ENCODE measurements at regions not wholly inside any gene's neighbourhood (a gene's known extent, or its start where the extent isn't known, plus 50 kb on each side); places are given as distances from the start of the nearest gene placed in this dataset.

DNA sequence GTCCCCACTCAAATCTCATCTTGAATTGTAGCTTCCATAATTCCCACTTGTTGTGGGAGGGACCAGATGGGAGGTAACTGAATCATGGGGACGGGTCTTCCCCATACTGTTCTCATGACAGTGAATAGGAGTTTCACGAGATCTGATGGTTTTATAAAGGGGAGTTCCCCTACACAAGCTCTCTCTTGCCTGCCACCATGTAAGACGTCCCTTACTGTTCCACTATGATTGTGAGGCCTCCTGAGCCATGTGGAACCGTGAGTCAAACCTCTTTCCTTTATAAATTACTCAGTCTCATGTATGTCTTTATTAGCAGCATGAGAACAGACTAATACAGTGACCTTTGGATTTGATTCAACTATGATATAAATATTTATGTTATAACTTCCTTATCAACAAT lies 78.0 kb downstream of the CYRIA start:
- intact Hi-C loops (cut with micrococcal nuclease; ENCODE audit: unreplicated experiment) = no loop called here
- no peak overlapping the region for H3K27ac Mint-ChIP-seq (ENCODE audit: unreplicated experiment)
- no peak overlapping the region for H3K4me3 Mint-ChIP-seq (ENCODE audit: low read depth, unreplicated experiment)
- H3K4me1 Mint-ChIP-seq (ENCODE audit: low read depth, unreplicated experiment) = no peaks in the 10 kb centered on the region
- peaks cover 4% of the 10 kb centered on the region for H3K9me3 Mint-ChIP-seq (ENCODE audit: low read depth, unreplicated experiment)
- H3K27me3 Mint-ChIP-seq (ENCODE audit: unreplicated experiment) = no peaks in the 10 kb centered on the region
- no peaks in the 10 kb centered on the region for H3K36me3 Mint-ChIP-seq (ENCODE audit: insufficient read depth, unreplicated experiment)
- CTCF ChIA-PET = interaction anchor here (0.6 kb wide), 1 partner anchor 9 kb away, joined by 5 read pairs; no protein-coding TSS in a partner anchor
- BruUV-seq (replicated peaks) = no TSS peak
- TF ChIP-seq, protein P1, sequence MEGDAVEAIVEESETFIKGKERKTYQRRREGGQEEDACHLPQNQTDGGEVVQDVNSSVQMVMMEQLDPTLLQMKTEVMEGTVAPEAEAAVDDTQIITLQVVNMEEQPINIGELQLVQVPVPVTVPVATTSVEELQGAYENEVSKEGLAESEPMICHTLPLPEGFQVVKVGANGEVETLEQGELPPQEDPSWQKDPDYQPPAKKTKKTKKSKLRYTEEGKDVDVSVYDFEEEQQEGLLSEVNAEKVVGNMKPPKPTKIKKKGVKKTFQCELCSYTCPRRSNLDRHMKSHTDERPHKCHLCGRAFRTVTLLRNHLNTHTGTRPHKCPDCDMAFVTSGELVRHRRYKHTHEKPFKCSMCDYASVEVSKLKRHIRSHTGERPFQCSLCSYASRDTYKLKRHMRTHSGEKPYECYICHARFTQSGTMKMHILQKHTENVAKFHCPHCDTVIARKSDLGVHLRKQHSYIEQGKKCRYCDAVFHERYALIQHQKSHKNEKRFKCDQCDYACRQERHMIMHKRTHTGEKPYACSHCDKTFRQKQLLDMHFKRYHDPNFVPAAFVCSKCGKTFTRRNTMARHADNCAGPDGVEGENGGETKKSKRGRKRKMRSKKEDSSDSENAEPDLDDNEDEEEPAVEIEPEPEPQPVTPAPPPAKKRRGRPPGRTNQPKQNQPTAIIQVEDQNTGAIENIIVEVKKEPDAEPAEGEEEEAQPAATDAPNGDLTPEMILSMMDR (IDR thresholded peaks at IDR 0.05; ENCODE audit: unreplicated experiment) = no peak
- no peak for DNase-seq

DNA sequence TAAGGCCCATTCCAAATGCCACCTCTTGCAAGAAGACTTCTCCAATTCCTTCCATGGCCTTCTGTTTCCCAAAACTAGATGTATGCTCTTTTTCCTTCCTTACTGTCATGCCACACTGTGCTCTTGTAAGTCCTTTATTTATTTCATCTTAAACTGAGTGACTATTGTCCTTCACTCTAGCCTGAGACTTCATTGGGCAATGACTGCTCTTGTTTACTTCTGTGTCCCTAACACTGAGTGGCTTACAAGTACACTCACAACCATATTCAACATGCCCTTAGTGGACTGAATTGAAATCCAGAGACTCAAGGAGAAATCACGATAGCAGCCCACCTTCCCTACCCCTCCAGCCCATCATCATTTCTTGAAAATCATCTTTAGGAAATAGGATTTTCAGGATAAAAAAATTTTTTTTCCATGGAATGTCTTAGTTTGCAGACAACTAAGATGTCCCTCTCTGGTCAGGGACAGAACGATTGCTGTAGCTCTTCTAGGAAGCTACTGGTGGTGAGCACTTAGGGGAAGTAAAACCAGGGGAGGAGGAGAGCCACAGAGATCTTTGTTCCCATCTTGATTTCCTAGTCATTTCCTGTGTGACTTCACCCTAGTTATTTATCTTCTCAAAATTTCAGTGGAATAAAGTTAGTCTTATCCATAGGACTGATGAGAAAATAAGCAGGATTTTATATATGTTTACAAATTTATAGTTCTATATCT lies 80.7 kb downstream of the CYRIA start:
- intact Hi-C loops (cut with micrococcal nuclease; ENCODE audit: unreplicated experiment) = no loop called here
- Mint-ChIP-seq H3K27me3 (ENCODE audit: unreplicated experiment) (no peaks in the 10 kb centered on the region), H3K36me3 (ENCODE audit: insufficient read depth, unreplicated experiment) (no peaks in the 10 kb centered on the region), H3K4me1 (ENCODE audit: low read depth, unreplicated experiment) (no peaks in the 10 kb centered on the region), H3K27ac (ENCODE audit: unreplicated experiment) (no peak overlapping the region), H3K4me3 (ENCODE audit: low read depth, unreplicated experiment) (no peak overlapping the region), H3K9me3 (ENCODE audit: low read depth, unreplicated experiment) (peaks cover 4% of the 10 kb centered on the region)
- CTCF ChIA-PET = no interaction called here
- DNase-seq = no peak
- TF ChIP-seq, protein P1 (IDR thresholded peaks at IDR 0.05; ENCODE audit: unreplicated experiment) = no peak
- no TSS peak for BruUV-seq (replicated peaks)

DNA sequence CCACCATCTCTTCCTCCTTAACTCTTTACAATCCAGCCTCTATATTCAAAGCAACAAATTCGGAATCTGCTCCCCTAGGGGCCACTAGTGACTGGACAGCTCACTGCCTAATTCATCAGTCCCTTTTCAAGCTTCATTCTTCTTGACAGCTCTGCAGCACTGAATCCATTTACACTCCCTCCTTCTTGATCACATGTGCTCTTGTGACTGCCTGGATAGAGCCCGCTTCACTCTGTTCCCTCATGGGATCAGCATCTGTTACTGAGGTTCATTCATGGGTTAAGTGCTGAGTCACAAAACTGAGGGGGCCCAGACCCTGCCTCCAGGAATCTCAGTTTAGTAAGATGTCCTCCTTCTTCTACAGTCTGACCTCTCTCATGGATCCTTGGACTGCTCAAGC lies 81.5 kb downstream of the CYRIA start:
- BruUV-seq (replicated peaks) = no TSS peak
- Mint-ChIP-seq H3K27ac (ENCODE audit: unreplicated experiment) (no peak overlapping the region), H3K4me1 (ENCODE audit: low read depth, unreplicated experiment) (no peaks in the 10 kb centered on the region), H3K36me3 (ENCODE audit: insufficient read depth, unreplicated experiment) (no peaks in the 10 kb centered on the region), H3K4me3 (ENCODE audit: low read depth, unreplicated experiment) (no peak overlapping the region), H3K27me3 (ENCODE audit: unreplicated experiment) (no peaks in the 10 kb centered on the region), H3K9me3 (ENCODE audit: low read depth, unreplicated experiment) (peaks cover 4% of the 10 kb centered on the region)
- TF ChIP-seq, protein P1 (IDR thresholded peaks at IDR 0.05; ENCODE audit: unreplicated experiment) = no peak
- no peak for DNase-seq
- intact Hi-C loops (cut with micrococcal nuclease; ENCODE audit: unreplicated experiment) = no loop called here
- CTCF ChIA-PET = no interaction called here

DNA sequence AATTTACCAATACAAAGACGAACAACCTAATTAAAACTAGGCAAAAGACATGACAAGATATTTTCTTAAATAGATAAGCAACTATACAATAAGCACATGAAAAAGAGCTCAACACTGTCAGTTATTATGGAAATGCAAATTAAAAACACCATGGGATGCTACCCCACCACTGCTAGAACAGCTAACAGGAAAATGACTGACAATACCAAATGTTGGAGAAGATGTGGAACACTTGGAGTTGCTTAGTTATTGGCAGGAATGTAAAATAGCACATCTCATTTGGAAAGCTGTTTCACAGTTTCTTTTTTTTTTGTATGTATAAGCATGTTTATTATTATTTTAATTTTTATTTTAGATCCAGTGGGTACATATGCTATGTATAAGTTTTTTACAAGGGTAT lies 84.4 kb downstream of the CYRIA start:
- peaks cover 4% of the 10 kb centered on the region for H3K9me3 Mint-ChIP-seq (ENCODE audit: low read depth, unreplicated experiment)
- H3K4me3 Mint-ChIP-seq (ENCODE audit: low read depth, unreplicated experiment) = no peak overlapping the region
- no peaks in the 10 kb centered on the region for H3K4me1 Mint-ChIP-seq (ENCODE audit: low read depth, unreplicated experiment)
- H3K27me3 Mint-ChIP-seq (ENCODE audit: unreplicated experiment) = no peaks in the 10 kb centered on the region
- no peak for DNase-seq
- H3K36me3 Mint-ChIP-seq (ENCODE audit: insufficient read depth, unreplicated experiment) = no peaks in the 10 kb centered on the region
- TF ChIP-seq, protein P1 (IDR thresholded peaks at IDR 0.05; ENCODE audit: unreplicated experiment) = no peak
- no peak overlapping the region for H3K27ac Mint-ChIP-seq (ENCODE audit: unreplicated experiment)
- CTCF ChIA-PET = no interaction called here
- intact Hi-C loops (cut with micrococcal nuclease; ENCODE audit: unreplicated experiment) = no loop called here
- BruUV-seq (replicated peaks) = no TSS peak

All from Calu3 (cell line).